OCI-LY7 (cell line): ENCODE measurements at regions not wholly inside any gene's neighbourhood (a gene's known extent, or its start where the extent isn't known, plus 50 kb on each side); places are given as distances from the start of the nearest gene placed in this dataset.

Source experiments
- EZH2phosphoT487 ChIP-seq: fragments of 200-600 bp; sonication (generic); IDR thresholded peaks from 2 replicates; pipeline ENCODE4 v1.6.1; 2018; ENCODE audit warnings: low read depth, borderline replicate concordance, mild to moderate bottlenecking, mixed run types, antibody characterized with exemption, low read length, moderate library complexity, mixed read lengths
- TF ChIP-seq, protein P1 (sequence below): fragments of 200-600 bp; sonication (generic); conservative IDR thresholded peaks from 2 replicates; pipeline ENCODE4 v1.5.1; 2014; ENCODE audit warnings: mild to moderate bottlenecking, antibody characterized with exemption, low read length, moderate library complexity, mixed read lengths

DNA sequence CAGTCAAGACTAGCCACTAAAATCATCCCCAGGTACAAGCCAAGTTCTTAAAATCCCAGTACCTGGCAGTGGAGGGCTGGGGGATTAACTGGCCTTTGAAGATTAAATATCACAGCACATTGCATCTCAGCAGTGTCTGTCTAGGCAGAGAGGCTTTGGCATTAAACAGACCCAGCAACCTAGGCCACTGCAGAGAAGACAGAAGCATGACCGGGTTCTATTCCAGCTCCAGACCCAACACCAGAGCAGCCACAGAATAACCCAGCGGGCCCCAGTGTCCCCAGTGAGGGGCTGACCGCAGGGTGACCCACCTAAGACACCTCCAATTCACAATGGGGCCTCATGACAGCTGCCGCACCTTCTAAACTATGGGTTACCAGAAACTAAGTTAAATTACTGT lies 88.2 kb downstream of the SHANK2 start:
- TF ChIP-seq, protein P1, sequence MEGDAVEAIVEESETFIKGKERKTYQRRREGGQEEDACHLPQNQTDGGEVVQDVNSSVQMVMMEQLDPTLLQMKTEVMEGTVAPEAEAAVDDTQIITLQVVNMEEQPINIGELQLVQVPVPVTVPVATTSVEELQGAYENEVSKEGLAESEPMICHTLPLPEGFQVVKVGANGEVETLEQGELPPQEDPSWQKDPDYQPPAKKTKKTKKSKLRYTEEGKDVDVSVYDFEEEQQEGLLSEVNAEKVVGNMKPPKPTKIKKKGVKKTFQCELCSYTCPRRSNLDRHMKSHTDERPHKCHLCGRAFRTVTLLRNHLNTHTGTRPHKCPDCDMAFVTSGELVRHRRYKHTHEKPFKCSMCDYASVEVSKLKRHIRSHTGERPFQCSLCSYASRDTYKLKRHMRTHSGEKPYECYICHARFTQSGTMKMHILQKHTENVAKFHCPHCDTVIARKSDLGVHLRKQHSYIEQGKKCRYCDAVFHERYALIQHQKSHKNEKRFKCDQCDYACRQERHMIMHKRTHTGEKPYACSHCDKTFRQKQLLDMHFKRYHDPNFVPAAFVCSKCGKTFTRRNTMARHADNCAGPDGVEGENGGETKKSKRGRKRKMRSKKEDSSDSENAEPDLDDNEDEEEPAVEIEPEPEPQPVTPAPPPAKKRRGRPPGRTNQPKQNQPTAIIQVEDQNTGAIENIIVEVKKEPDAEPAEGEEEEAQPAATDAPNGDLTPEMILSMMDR: no peak
- no peak for TF ChIP-seq EZH2phosphoT487
